Esophagus muscularis mucosa (tissue), 4 donors: ENCODE measurements at regions not wholly inside any gene's neighbourhood (a gene's known extent, or its start where the extent isn't known, plus 50 kb on each side); places are given as distances from the start of the nearest gene placed in this dataset.

Source experiments
- EP300 ChIP-seq: sonication (generic); formaldehyde crosslinking; IDR thresholded peaks from one replicate; pipeline ENCODE4 v1.6.1; 2017; ENCODE audit warnings: antibody characterized with exemption
- POLR2AphosphoS5 ChIP-seq, 2 donors: sonication (generic); formaldehyde crosslinking; IDR thresholded peaks; one replicate each; pipeline ENCODE4 v1.6.1; 2017; ENCODE audit warnings: antibody characterized with exemption in 2 of 2
- TF ChIP-seq, protein P1 (sequence below), 3 experiments: fragments of 200-600 bp in 2 of 3; fragments of 450-650 bp in 1 of 3; sonication (generic) in 2 of 3; IDR thresholded peaks; one replicate each; pipeline ENCODE4 v1.5.1; 2017 to 2019; ENCODE audit warnings: antibody characterized with exemption in 3 of 3, mild to moderate bottlenecking in 2 of 3, moderate library complexity in 1 of 3

GRCh38 chr5:18745042-18745987 lies 1111.1 kb downstream of the TAF11L14 start:
- no peak for TF ChIP-seq POLR2AphosphoS5 (IDR thresholded peaks at IDR 0.05)
- TF ChIP-seq, protein P1, sequence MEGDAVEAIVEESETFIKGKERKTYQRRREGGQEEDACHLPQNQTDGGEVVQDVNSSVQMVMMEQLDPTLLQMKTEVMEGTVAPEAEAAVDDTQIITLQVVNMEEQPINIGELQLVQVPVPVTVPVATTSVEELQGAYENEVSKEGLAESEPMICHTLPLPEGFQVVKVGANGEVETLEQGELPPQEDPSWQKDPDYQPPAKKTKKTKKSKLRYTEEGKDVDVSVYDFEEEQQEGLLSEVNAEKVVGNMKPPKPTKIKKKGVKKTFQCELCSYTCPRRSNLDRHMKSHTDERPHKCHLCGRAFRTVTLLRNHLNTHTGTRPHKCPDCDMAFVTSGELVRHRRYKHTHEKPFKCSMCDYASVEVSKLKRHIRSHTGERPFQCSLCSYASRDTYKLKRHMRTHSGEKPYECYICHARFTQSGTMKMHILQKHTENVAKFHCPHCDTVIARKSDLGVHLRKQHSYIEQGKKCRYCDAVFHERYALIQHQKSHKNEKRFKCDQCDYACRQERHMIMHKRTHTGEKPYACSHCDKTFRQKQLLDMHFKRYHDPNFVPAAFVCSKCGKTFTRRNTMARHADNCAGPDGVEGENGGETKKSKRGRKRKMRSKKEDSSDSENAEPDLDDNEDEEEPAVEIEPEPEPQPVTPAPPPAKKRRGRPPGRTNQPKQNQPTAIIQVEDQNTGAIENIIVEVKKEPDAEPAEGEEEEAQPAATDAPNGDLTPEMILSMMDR (IDR thresholded peaks at IDR 0.05), result no peak
- no peak for TF ChIP-seq EP300
